LNCAP (cell line): ENCODE measurements at regions not wholly inside any gene's neighbourhood (a gene's known extent, or its start where the extent isn't known, plus 50 kb on each side); places are given as distances from the start of the nearest gene placed in this dataset.

ENCODE experiments used
- CTCF ChIP-seq: fragments of 450-650 bp; IDR thresholded peaks from 2 replicates; pipeline ENCODE4 v1.5.1; 2017; ENCODE audit warnings: mild to moderate bottlenecking

GRCh38 chr2:14535156-14535555 is 97.4 kb upstream of the LRATD1 start:
- no peak for TF ChIP-seq CTCF

GRCh38 chr2:14536976-14537375 is 95.5 kb upstream of the LRATD1 start:
- no peak for TF ChIP-seq CTCF

GRCh38 chr2:14540015-14540414 is 92.5 kb upstream of the LRATD1 start:
- no peak for TF ChIP-seq CTCF

- TF ChIP-seq CTCF: no peak
Observed at GRCh38 chr2:14543284-14543683, 89.2 kb upstream of the LRATD1 start.

- TF ChIP-seq CTCF: no peak
Observed at GRCh38 chr2:14544247-14544646, 88.3 kb upstream of the LRATD1 start.

- no peak for TF ChIP-seq CTCF
Observed at GRCh38 chr2:14547830-14548229, 84.7 kb upstream of the LRATD1 start.

GRCh38 chr2:14550658-14551057 is 81.9 kb upstream of the LRATD1 start:
- TF ChIP-seq CTCF: no peak

GRCh38 chr2:14551069-14551468 is 81.4 kb upstream of the LRATD1 start:
- no peak for TF ChIP-seq CTCF
